ENCODE measurements at regions not wholly inside any gene's neighbourhood (a gene's known extent, or its start where the extent isn't known, plus 50 kb on each side); places are given as distances from the start of the nearest gene placed in this dataset.

DNA sequence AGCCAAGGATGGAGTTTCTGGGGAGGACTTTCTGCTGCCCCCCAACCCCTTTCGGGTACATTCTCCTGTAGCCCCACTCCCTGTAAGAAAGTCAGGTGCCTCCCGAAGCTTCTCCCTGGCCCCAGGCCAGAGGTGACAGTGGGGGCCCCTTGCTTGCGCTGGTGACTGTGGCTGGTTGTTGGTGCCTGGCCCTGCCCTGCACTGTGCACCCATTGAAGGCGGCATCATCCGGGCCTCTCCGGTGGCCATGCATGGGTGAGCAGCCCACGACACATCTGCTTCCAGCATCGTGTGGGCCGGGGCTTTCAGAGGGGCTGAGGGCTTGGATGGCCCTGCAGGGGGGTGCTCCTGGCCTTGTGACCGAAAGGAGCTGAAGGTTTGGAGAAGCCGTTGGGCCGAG, 297.0 kb downstream of the SEC14L1 start:
- TF ChIP-seq, protein P1, sequence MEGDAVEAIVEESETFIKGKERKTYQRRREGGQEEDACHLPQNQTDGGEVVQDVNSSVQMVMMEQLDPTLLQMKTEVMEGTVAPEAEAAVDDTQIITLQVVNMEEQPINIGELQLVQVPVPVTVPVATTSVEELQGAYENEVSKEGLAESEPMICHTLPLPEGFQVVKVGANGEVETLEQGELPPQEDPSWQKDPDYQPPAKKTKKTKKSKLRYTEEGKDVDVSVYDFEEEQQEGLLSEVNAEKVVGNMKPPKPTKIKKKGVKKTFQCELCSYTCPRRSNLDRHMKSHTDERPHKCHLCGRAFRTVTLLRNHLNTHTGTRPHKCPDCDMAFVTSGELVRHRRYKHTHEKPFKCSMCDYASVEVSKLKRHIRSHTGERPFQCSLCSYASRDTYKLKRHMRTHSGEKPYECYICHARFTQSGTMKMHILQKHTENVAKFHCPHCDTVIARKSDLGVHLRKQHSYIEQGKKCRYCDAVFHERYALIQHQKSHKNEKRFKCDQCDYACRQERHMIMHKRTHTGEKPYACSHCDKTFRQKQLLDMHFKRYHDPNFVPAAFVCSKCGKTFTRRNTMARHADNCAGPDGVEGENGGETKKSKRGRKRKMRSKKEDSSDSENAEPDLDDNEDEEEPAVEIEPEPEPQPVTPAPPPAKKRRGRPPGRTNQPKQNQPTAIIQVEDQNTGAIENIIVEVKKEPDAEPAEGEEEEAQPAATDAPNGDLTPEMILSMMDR (IDR thresholded peaks at IDR 0.05; ENCODE audit: insufficient read depth, low read length, poor library complexity, severe bottlenecking), result no peak
- TF ChIP-seq EZH2phosphoT487 (conservative IDR thresholded peaks at IDR 0.05; ENCODE audit: low read length), result no peak
